Smooth muscle cell (in vitro differentiated cells): ENCODE measurements at regions not wholly inside any gene's neighbourhood (a gene's known extent, or its start where the extent isn't known, plus 50 kb on each side); places are given as distances from the start of the nearest gene placed in this dataset.

Experiments
- DNase-seq: peaks from one replicate; lab custom pipeline; 2025; ENCODE audit not compliant: unreplicated experiment; lab: John Stamatoyannopoulos, UW
- H2AFZ ChIP-seq: fragments of 200-600 bp; sonication (generic); 2 replicates; pipeline ENCODE4 v1.6.0; 2016; ENCODE audit warnings: antibody characterized with exemption, low read depth, mild to moderate bottlenecking
- H3F3A ChIP-seq: fragments of 200-600 bp; sonication (generic); 2 replicates; pipeline ENCODE4 v1.6.0; 2017; ENCODE audit warnings: antibody characterized with exemption, low read depth
- H3K27ac ChIP-seq: fragments of 200-600 bp; sonication (generic); 2 replicates; pipeline ENCODE4 v1.5.1; 2016; ENCODE audit warnings: low read depth, mild to moderate bottlenecking
- H3K27me3 ChIP-seq: fragments of 200-600 bp; sonication (generic); 2 replicates; pipeline ENCODE4 v1.6.1; 2016; ENCODE audit warnings: low read depth, mild to moderate bottlenecking
- H3K36me3 ChIP-seq: fragments of 200-600 bp; sonication (generic); 2 replicates; pipeline ENCODE4 v1.5.1; 2016; ENCODE audit warnings: low read depth
- H3K4me1 ChIP-seq: fragments of 200-600 bp; sonication (generic); 2 replicates; pipeline ENCODE4 v1.5.1; 2016; ENCODE audit warnings: low read depth
- H3K4me2 ChIP-seq: fragments of 200-600 bp; sonication (generic); 2 replicates; pipeline ENCODE4 v1.6.0; 2016; ENCODE audit warnings: mild to moderate bottlenecking
- H3K4me3 ChIP-seq: fragments of 200-600 bp; sonication (generic); 2 replicates; pipeline ENCODE4 v1.5.1; 2016; ENCODE audit warnings: mild to moderate bottlenecking
- H3K79me2 ChIP-seq: fragments of 200-600 bp; sonication (generic); 2 replicates; pipeline ENCODE4 v1.6.0; 2016; ENCODE audit warnings: low read depth, mild to moderate bottlenecking
- H3K9ac ChIP-seq: fragments of 200-600 bp; sonication (generic); 2 replicates; pipeline ENCODE4 v1.6.0; 2016; ENCODE audit warnings: low read depth
- H3K9me3 ChIP-seq: fragments of 200-600 bp; sonication (generic); replicated peaks from 2 replicates; pipeline ENCODE4 v1.5.1; 2016; ENCODE audit warnings: low read depth
- H4K20me1 ChIP-seq: fragments of 200-600 bp; sonication (generic); 2 replicates; pipeline ENCODE4 v1.6.0; 2016; ENCODE audit warnings: low read depth
- WGBS: methylation state at CpG from one replicate; pipeline ENCODE4 v1.1.7; 2016; ENCODE audit warnings: low lambda C conversion rate; 5-methylcytosine and 5-hydroxymethylcytosine counted together
- TF ChIP-seq, protein P1 (sequence below): fragments of 200-600 bp; sonication (generic); IDR thresholded peaks from 2 replicates; pipeline ENCODE4 v1.5.1; 2017; ENCODE audit warnings: borderline replicate concordance, mild to moderate bottlenecking, antibody characterized with exemption; ENCODE audit not compliant: insufficient read depth, poor library complexity, severe bottlenecking

DNA sequence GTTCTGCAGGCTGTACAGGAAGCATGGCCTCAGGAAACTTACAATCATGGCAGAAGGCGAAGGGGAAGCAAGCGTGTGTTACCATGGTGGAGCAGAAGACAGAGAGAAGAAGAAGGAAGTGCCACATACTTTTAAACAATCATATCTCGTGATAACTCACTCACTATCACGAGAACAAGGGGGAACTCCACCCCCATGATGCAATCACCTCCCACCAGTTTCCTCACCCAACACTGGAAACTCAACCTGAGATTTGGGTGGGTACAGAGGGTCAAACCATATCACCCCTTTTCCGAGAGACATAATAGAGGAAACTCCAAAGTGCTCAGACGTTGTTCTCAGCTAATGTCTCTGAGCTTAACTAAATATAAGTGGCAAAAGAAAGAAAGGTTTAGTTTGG, 186.3 kb upstream of the MME start:
- TF ChIP-seq, protein P1, sequence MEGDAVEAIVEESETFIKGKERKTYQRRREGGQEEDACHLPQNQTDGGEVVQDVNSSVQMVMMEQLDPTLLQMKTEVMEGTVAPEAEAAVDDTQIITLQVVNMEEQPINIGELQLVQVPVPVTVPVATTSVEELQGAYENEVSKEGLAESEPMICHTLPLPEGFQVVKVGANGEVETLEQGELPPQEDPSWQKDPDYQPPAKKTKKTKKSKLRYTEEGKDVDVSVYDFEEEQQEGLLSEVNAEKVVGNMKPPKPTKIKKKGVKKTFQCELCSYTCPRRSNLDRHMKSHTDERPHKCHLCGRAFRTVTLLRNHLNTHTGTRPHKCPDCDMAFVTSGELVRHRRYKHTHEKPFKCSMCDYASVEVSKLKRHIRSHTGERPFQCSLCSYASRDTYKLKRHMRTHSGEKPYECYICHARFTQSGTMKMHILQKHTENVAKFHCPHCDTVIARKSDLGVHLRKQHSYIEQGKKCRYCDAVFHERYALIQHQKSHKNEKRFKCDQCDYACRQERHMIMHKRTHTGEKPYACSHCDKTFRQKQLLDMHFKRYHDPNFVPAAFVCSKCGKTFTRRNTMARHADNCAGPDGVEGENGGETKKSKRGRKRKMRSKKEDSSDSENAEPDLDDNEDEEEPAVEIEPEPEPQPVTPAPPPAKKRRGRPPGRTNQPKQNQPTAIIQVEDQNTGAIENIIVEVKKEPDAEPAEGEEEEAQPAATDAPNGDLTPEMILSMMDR = no peak
- DNase-seq = no peak
- Histone ChIP-seq H3K9ac (no peak overlapping the region), H3K27ac (no peak overlapping the region), H3K4me1 (no peaks in the 10 kb centered on the region), H3K27me3 (no peaks in the 10 kb centered on the region), H3K4me2 (no peak overlapping the region), H3K36me3 (no peaks in the 10 kb centered on the region), H2AFZ (no peak overlapping the region), H3F3A (no peaks in the 10 kb centered on the region), H3K4me3 (no peak overlapping the region), H3K9me3 (no peaks in the 10 kb centered on the region), H3K79me2 (no peaks in the 10 kb centered on the region), H4K20me1 (no peaks in the 10 kb centered on the region)
- 93% methylated on average over 6 of the region's 6 CpGs for WGBS

DNA sequence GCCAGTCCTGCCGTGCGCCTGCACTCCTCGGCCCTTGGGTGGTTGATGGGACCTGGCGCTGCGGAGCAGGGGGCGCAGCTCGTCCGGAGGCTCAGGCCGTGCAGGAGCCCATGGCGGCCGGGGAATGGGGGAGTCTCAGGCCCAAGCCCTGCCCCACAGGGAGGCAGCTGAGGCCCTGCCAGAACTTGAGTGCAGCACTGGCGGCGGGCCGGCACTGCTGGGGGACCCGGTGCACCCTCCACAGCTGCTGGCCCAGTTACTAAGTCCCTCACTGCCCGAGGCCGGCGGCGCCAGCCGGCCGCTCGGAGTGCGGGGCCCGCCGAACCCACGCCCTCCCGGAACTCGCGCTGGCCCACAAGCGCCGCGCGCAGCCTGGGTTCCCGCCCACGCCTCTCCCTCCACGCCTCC, 190.9 kb upstream of the MME start:
- WGBS = 98% methylated on average over 14 of the region's 36 CpGs
- Histone ChIP-seq H3K9ac (no peak overlapping the region), H3K4me2 (no peak overlapping the region)

DNA sequence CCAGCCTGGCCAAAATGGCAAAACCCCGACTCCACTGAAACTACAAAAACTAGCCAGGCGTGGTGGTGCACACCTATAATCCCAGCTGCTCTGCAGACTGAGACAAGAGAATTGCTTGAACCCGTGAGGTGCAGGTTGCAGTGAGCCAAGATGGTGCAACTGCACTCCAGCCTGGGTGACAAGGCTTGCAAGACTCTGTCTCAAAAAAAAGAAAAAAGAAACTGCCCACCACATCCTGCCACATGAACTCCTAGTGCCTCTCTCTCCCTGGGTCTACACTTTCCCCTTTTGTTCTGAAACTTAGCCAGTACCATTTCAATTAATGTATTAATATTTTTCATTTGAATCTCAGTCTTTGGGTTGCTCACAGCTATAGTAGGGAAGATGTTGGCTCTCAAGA, 192.2 kb upstream of the MME start:
- no peaks in the 10 kb centered on the region for H3K9me3 ChIP-seq
- WGBS = 93% methylated on average over 3 of the region's 3 CpGs
- peaks cover 15% of the 10 kb centered on the region for H3K4me1 ChIP-seq
- H3K27ac ChIP-seq = no peak overlapping the region
- H2AFZ ChIP-seq = peak overlapping the region; percentile 36
- H3K79me2 ChIP-seq = no peaks in the 10 kb centered on the region
- TF ChIP-seq, protein P1 = no peak
- H3K4me3 ChIP-seq = no peak overlapping the region
- H3K27me3 ChIP-seq = no peaks in the 10 kb centered on the region
- H3K36me3 ChIP-seq = no peaks in the 10 kb centered on the region
- no peak for DNase-seq
- no peaks in the 10 kb centered on the region for H4K20me1 ChIP-seq
- no peak overlapping the region for H3K9ac ChIP-seq
- no peaks in the 10 kb centered on the region for H3F3A ChIP-seq
- no peak overlapping the region for H3K4me2 ChIP-seq

More for the DNA sequence above, 190.9 kb upstream of the MME start:
- no peaks in the 10 kb centered on the region for H3K9me3 ChIP-seq
- no peaks in the 10 kb centered on the region for H3K79me2 ChIP-seq
- H3K27me3 ChIP-seq = no peaks in the 10 kb centered on the region
- DNase-seq = no peak
- H2AFZ ChIP-seq = no peak overlapping the region
- no peaks in the 10 kb centered on the region for H3F3A ChIP-seq
- H3K4me3 ChIP-seq = no peak overlapping the region
- TF ChIP-seq, protein P1 = no peak
- no peaks in the 10 kb centered on the region for H3K36me3 ChIP-seq
- peaks cover 15% of the 10 kb centered on the region for H3K4me1 ChIP-seq
- no peak overlapping the region for H3K27ac ChIP-seq
- no peaks in the 10 kb centered on the region for H4K20me1 ChIP-seq

DNA sequence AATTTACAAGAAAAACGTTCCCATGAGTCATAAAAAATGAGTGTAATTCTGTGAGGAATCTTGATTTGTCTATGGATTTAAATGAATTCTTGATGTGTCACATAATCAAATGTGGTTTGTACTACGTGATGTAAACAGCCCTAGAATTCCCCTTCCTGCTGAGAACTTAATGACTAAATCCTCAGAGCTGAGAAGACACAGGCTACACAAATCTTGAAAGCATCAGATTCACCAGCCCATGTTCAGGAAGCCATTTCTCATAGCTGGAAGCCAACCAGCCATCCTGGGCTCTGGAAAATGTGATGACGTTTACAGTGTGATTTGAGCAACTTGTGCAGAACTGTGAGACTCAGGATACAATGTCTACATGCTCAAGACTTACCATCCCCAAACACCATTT, 193.7 kb upstream of the MME start:
- TF ChIP-seq, protein P1 = no peak
- no peaks in the 10 kb centered on the region for H3K79me2 ChIP-seq
- H3F3A ChIP-seq = no peaks in the 10 kb centered on the region
- H3K36me3 ChIP-seq = no peaks in the 10 kb centered on the region
- H3K27ac ChIP-seq = peak overlapping the region; percentile 94
- DNase-seq = no peak
- peaks cover 15% of the 10 kb centered on the region for H3K4me1 ChIP-seq
- WGBS = 14% methylated on average over 3 of the region's 3 CpGs
- H3K4me2 ChIP-seq = peak overlapping the region; percentile 71
- no peaks in the 10 kb centered on the region for H4K20me1 ChIP-seq
- H2AFZ ChIP-seq = no peak overlapping the region
- H3K9ac ChIP-seq = peak overlapping the region; percentile 70
- no peak overlapping the region for H3K4me3 ChIP-seq
- H3K27me3 ChIP-seq = no peaks in the 10 kb centered on the region
- no peaks in the 10 kb centered on the region for H3K9me3 ChIP-seq
